Nephron progenitor cell (in vitro differentiated cells): ENCODE measurements at regions not wholly inside any gene's neighbourhood (a gene's known extent, or its start where the extent isn't known, plus 50 kb on each side); places are given as distances from the start of the nearest gene placed in this dataset.

Experiments
- DNase-seq: peaks from one replicate; pipeline ENCODE4 v3.0.0; 2021
- H3K27ac Mint-ChIP-seq: 2 replicates; pipeline ENCODE4 v1.8.0; 2021; ENCODE audit warnings: mild to moderate bottlenecking, moderate library complexity, mixed read lengths
- H3K27me3 Mint-ChIP-seq: 2 replicates; pipeline ENCODE4 v1.8.0; 2021; ENCODE audit warnings: mild to moderate bottlenecking, low read depth, mixed read lengths; ENCODE audit not compliant: poor library complexity
- H3K36me3 Mint-ChIP-seq: 2 replicates; pipeline ENCODE4 v1.8.0; 2021; ENCODE audit warnings: low read depth, mixed read lengths
- H3K4me1 Mint-ChIP-seq: 2 replicates; pipeline ENCODE4 v1.8.0; 2021; ENCODE audit warnings: mixed read lengths
- H3K4me3 Mint-ChIP-seq: 2 replicates; pipeline ENCODE4 v1.8.0; 2021; ENCODE audit warnings: mild to moderate bottlenecking, moderate library complexity, mixed read lengths
- H3K9me3 Mint-ChIP-seq: 2 replicates; pipeline ENCODE4 v1.8.0; 2021; ENCODE audit warnings: mild to moderate bottlenecking, moderate library complexity, mixed read lengths
- CTCF ChIP-seq: fragments of 200-600 bp; sonication (generic); IDR thresholded peaks from 2 replicates; pipeline ENCODE4 v1.5.0; 2021; ENCODE audit warnings: antibody characterized with exemption

GRCh38 chr6:15715060-15715459, 52.2 kb upstream of the DTNBP1 start:
- DNase-seq: no peak
- no peak overlapping the region for H3K4me3 Mint-ChIP-seq
- no peak overlapping the region for H3K27ac Mint-ChIP-seq

GRCh38 chr6:15714658-15715057, 51.8 kb upstream of the DTNBP1 start:
- Mint-ChIP-seq H3K9me3 (peaks cover 48% of the 10 kb centered on the region), H3K36me3 (peaks cover 9% of the 10 kb centered on the region), H3K27ac (no peak overlapping the region), H3K27me3 (peaks cover 2% of the 10 kb centered on the region), H3K4me3 (no peak overlapping the region), H3K4me1 (peaks cover 5% of the 10 kb centered on the region)
- no peak for DNase-seq
- TF ChIP-seq CTCF: no peak

More at GRCh38 chr6:15715060-15715459, 52.2 kb upstream of the DTNBP1 start:
- no peaks in the 10 kb centered on the region for H3K27me3 Mint-ChIP-seq
- H3K9me3 Mint-ChIP-seq: peaks cover 52% of the 10 kb centered on the region
- no peak for TF ChIP-seq CTCF
- peaks cover 5% of the 10 kb centered on the region for H3K4me1 Mint-ChIP-seq
- peaks cover 10% of the 10 kb centered on the region for H3K36me3 Mint-ChIP-seq

GRCh38 chr6:15713325-15713724, 50.5 kb upstream of the DTNBP1 start:
- peaks cover 6% of the 10 kb centered on the region for H3K4me1 Mint-ChIP-seq

GRCh38 chr6:15712797-15713196, 50.0 kb upstream of the DTNBP1 start:
- peaks cover 4% of the 10 kb centered on the region for H3K27me3 Mint-ChIP-seq
- peaks cover 36% of the 10 kb centered on the region for H3K9me3 Mint-ChIP-seq
- no peak for DNase-seq
- peaks cover 11% of the 10 kb centered on the region for H3K4me1 Mint-ChIP-seq
- no peak for TF ChIP-seq CTCF
- H3K36me3 Mint-ChIP-seq: peaks cover 9% of the 10 kb centered on the region
- H3K27ac Mint-ChIP-seq: no peak overlapping the region
- no peak overlapping the region for H3K4me3 Mint-ChIP-seq

More at GRCh38 chr6:15713325-15713724, 50.5 kb upstream of the DTNBP1 start:
- no peak for TF ChIP-seq CTCF
- Mint-ChIP-seq H3K27ac (no peak overlapping the region), H3K27me3 (peaks cover 4% of the 10 kb centered on the region), H3K9me3 (peaks cover 38% of the 10 kb centered on the region), H3K4me3 (no peak overlapping the region), H3K36me3 (peaks cover 9% of the 10 kb centered on the region)
- DNase-seq: no peak
